Cardiac septum (tissue), 1 donor: ENCODE measurements at regions not wholly inside any gene's neighbourhood (a gene's known extent, or its start where the extent isn't known, plus 50 kb on each side); places are given as distances from the start of the nearest gene placed in this dataset.
"Not testable (repeated sequence)": the region's sequence is repeated elsewhere in the genome, so short reads cannot be mapped to it uniquely, and the experiment has no call there.

ENCODE experiments used
- DNase-seq: peaks from one replicate; pipeline ENCODE4 v3.0.0-alpha.2; 2020; ENCODE audit warnings: low spot score
- intact Hi-C: fragments of 100-400 bp; cut with DNase I; formaldehyde crosslinking; loops from one replicate; pipeline ENCODE4 v1.14.0; 2022
- donor health status: DM: no; HTN: no; CAD: no.

GRCh38 chr7:118863966-118864365 is 639.5 kb downstream of the ANKRD7 start:
- DNase-seq, result no peak
- intact Hi-C loops, result no loop called here

- no peak for DNase-seq
- intact Hi-C loops, result no loop called here
These were observed 643.4 kb downstream of the ANKRD7 start for GRCh38 chr7:118867860-118868259.

GRCh38 chr7:118869141-118869540 is 644.6 kb downstream of the ANKRD7 start:
- intact Hi-C loops, DNase-seq: not testable (repeated sequence)

GRCh38 chr7:118870187-118870586 is 645.7 kb downstream of the ANKRD7 start:
- no peak for DNase-seq
- intact Hi-C loops, result no loop called here

GRCh38 chr7:118872568-118872967 is 648.1 kb downstream of the ANKRD7 start:
- intact Hi-C loops, result no loop called here
- no peak for DNase-seq

- no peak for DNase-seq
- intact Hi-C loops, result no loop called here
These were observed 652.7 kb downstream of the ANKRD7 start for GRCh38 chr7:118877187-118877586.

GRCh38 chr7:118878336-118878735 is 653.8 kb downstream of the ANKRD7 start:
- intact Hi-C loops, result no loop called here
- DNase-seq, result no peak

- DNase-seq, result no peak
- intact Hi-C loops, result no loop called here
These were observed 673.8 kb downstream of the ANKRD7 start for GRCh38 chr7:118898284-118898683.

GRCh38 chr7:118902600-118902999 is 678.1 kb downstream of the ANKRD7 start:
- intact Hi-C loops, result no loop called here
- DNase-seq, result no peak

- intact Hi-C loops, result no loop called here
- no peak for DNase-seq
These were observed 683.5 kb downstream of the ANKRD7 start for GRCh38 chr7:118907911-118908527.

- intact Hi-C loops, DNase-seq: not testable (repeated sequence)
These were observed 691.6 kb downstream of the ANKRD7 start for GRCh38 chr7:118916120-118916519.

- intact Hi-C loops, result no loop called here
These were observed 694.1 kb downstream of the ANKRD7 start for GRCh38 chr7:118918556-118918955.

GRCh38 chr7:118938845-118939244 is 714.3 kb downstream of the ANKRD7 start:
- no peak for DNase-seq
- intact Hi-C loops, result no loop called here

More at GRCh38 chr7:118918556-118918955, 694.1 kb downstream of the ANKRD7 start:
- DNase-seq, result no peak

GRCh38 chr7:118944271-118944670 is 719.8 kb downstream of the ANKRD7 start:
- DNase-seq, result no peak
- intact Hi-C loops, result no loop called here

GRCh38 chr7:118945911-118946682 is 721.6 kb downstream of the ANKRD7 start:
- no peak for DNase-seq
- intact Hi-C loops, result no loop called here

GRCh38 chr7:118948508-118948907 is 724.0 kb downstream of the ANKRD7 start:
- intact Hi-C loops, result no loop called here
- DNase-seq, result no peak

GRCh38 chr7:118949031-118949430 is 724.5 kb downstream of the ANKRD7 start:
- intact Hi-C loops, result no loop called here

GRCh38 chr7:118956285-118956684 is 731.8 kb downstream of the ANKRD7 start:
- DNase-seq, intact Hi-C loops: not testable (repeated sequence)

More at GRCh38 chr7:118949031-118949430, 724.5 kb downstream of the ANKRD7 start:
- no peak for DNase-seq

GRCh38 chr7:118969370-118969769 is 744.9 kb downstream of the ANKRD7 start:
- intact Hi-C loops, result no loop called here
- DNase-seq, result no peak

GRCh38 chr7:118971706-118972105 is 747.2 kb downstream of the ANKRD7 start:
- intact Hi-C loops, result no loop called here
- DNase-seq, result no peak

GRCh38 chr7:118974836-118975235 is 750.3 kb downstream of the ANKRD7 start:
- DNase-seq, result no peak
- intact Hi-C loops, result no loop called here
